ENCODE measurements at regions not wholly inside any gene's neighbourhood (a gene's known extent, or its start where the extent isn't known, plus 50 kb on each side); places are given as distances from the start of the nearest gene placed in this dataset.

DNA sequence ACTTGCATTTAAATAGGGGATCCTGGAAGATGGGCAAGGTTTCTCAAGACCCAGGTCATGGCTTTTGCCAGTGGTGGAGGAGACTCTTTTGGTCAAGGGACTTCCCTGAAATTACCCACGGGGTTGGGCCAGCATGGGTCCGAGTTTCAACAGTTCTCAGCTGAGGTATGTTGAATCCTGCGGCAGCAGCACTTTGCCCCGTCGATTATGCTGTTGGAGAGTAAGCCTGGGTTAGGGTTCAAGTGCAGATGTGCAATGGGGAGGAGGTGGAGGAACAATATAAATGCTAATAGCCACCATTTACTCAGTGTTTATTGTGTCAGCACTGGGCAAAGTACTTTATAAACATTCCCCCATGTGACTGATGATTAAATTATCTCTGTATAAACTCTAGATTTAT is 96.0 kb upstream of the GATA6 start:
- no peak for DNase-seq (ENCODE audit: low spot score)

DNA sequence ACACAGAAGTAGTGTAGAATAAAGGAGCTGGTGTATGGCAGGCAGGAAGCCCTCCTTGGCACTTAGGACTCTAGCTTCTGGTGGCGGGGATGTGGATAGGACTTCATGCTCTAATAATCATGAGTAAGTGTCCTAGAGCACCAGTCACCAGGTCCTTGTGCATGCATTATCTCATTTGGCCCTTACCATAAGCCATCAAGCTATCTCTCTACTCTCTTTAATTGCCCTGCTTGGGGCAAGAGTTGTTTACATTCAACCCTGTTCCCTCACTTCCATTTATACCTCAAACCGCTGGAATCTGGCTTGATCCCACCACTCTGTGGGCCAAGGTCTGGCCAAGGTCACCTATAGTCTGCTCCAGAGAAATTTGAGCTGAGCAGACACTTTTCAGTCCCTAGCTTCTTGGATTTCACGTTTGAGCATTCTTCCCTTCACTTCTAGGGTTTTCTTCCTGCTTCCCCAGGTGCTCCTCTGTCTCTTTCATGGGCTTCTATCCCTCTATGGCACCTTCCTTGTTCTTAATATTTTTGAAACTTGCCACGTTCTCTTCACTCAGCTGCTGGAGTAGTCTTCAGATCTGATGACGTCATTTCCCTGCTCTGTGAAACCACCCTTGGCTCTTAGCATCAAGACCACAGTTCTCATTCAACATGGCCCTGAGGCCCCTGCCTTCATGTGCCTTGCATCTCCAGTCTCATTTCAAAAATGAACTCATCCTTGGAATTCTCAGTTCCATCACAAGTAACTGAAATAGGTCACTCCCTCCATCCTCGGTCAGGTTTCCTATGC is 94.9 kb upstream of the GATA6 start:
- no peak for DNase-seq (ENCODE audit: low spot score)

DNA sequence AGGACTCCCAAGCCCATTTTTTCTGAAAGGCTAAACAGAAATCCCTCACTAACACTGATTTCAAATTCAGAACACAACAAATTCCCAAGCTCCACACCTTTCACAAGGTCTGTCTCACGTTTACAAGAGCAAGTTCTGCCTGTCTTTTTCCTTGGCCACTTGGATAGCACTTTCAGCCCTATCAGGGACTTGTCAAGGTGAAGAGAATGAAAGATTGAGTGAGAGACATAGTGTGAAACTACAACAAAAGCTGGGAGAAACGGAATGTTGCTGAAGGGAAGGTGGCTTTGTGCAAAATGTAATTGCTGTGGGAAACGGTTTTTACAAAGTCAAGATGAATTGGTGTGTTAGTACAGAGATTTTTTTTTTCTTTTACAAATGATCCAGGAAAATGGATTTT is 89.4 kb upstream of the GATA6 start:
- no peak for DNase-seq (ENCODE audit: low spot score)

DNA sequence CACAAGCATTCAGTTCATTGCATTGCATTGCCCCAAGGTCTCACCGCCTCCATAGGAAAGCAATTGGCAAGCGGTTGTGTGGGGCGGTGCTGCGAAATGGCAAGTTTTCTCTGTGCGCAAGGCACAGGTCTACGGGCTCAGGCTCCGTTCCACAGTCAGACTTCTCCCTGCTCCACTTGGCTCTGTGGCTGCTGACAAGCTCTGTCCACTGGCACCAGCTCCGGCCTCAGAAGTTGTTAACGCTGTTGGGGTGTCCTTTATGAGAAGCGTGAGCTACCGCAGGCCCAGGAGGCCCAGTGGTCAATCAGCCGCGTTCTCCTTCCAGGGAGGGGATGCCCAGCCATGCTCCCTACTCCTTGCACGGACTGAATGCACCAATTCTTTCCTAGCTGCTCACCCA is 87.0 kb upstream of the GATA6 start:
- DNase-seq (ENCODE audit: low spot score) = no peak

DNA sequence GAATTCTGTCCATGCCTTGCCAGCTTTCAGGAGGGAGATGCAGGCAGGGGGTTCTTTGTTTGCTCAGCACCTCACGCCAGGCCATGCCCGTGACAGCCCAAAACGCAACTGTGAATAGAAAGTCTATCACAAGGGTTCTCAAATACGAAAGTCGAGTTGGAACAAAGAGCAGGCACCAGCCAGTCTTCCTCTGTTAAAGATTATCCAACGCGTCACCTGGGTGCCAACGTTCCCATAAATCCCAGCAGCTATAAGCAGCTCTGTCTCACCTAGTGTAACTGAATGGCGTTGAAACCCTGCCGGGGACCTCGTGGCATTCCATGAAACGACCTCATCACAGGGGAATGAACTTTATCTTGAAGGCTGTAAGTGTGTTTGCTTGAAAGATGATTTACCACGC is 84.8 kb upstream of the GATA6 start:
- DNase-seq (ENCODE audit: low spot score) = no peak

DNA sequence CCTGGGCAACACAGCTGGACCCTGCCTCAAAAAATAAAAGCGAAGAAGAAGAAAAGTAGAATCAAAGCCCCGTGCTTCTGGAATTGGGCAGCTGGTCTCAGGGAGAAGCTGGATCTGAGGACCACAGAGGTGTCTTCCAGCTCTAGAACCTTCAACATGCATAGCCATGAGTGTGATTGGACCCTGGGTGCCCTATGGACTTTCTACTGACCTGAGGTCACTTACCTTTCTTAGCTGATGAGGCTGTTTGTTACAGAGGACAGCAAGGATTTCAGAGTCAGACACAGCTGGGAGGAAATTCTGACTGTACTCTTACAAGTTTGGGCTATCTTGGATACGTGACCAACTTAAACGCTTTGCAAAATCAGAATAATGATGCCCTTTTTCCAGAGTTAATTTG is 82.4 kb upstream of the GATA6 start:
- no peak for DNase-seq (ENCODE audit: low spot score)

DNA sequence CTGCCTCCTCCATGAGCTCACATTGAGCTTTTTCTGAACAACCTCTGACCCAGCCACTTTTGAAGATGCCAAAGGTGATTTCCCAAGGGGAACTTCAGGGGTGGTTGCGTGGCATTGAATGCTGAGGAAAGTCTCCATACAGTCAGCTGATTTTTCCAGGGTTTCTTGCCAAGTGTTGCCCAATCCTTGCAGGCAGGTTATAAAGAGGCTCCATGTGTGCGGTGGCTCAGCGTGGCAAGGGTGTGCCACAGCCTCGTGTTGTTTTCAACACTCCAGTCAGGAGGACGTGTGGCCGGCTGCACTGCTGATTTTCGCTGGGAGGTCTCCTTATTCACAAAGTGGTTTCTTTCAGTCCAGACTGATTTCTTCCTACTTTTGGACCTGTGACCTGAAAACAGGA is 81.4 kb upstream of the GATA6 start:
- DNase-seq (ENCODE audit: low spot score) = no peak

DNA sequence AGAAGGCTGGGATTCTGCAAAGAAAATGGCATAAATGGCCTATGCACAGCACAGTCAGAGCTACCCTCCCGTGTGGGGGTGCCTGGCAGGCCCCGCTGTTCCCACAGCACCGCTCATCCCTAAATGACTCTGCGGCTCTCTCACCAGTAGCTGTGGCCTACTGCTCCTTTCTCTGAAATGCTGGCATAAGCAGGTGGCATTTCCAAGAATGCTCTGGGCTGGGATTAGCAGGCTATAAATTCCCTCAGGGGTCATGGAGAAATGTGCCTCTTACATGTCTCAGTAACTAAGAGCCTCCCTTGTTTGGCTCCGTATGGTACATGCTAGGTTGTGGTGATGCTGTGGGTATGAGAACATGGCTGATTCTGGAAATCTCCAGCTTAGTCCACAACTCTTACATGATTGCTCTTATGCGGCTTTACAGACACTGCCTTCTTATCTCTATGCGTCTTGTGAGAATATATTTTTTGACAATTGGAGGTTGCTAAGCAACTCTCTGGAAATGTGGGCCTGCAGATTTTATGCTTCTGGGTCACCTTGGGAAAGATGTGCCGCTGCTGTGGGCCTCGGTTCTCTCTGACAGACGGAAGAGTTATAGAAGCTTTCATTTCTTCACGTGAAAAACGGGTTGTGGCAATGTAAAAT is 80.3 kb upstream of the GATA6 start:
- DNase-seq (ENCODE audit: low spot score) = no peak

DNA sequence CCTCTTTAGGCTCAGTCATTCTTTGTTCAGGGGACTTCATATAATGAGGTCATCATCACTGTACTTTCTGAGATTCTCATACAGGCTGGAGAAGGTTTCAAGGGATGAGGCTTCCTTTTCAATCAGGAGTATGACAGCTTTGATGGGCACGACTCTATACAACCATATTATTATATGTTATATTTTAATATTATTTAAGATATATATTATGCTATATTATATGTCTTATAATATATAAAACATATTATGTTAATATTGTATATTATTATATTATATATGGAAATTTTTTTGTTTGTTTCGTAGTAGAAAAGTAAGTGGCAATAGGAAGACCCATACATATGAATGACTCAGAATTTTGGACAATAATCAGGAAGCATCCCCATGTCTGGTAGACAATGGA is 78.0 kb upstream of the GATA6 start:
- no peak for DNase-seq (ENCODE audit: low spot score)

DNA sequence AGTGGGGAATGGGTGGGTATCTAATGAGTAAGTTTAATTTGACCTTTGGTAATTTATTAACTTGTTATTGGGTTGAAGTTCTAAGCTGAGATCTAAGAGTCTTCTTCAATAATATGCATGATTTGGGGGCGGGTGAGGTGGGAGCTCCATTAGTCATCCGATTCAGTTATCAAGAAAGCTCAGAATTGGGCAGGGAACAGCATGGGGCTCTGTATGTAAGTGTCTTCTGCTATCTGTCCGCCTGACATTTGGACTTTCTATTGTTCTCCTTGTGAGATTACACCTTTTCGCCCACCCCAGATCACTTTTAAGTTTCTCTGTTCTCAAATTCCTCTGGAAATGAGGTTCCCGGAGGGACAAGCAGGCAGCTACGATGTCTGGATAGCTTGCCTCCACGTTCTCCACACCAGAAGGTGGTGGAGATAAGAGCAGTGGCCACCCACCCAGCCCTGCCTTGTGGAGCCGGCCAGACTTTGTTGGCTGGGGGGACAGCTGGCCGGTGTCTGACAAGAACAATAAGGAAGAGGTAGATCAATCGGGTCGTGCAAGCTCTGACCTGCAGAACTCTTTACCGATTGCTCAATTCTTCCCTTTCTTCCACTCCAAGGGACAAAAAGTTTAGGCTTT is 75.5 kb upstream of the GATA6 start:
- DNase-seq (ENCODE audit: low spot score) = no peak

DNA sequence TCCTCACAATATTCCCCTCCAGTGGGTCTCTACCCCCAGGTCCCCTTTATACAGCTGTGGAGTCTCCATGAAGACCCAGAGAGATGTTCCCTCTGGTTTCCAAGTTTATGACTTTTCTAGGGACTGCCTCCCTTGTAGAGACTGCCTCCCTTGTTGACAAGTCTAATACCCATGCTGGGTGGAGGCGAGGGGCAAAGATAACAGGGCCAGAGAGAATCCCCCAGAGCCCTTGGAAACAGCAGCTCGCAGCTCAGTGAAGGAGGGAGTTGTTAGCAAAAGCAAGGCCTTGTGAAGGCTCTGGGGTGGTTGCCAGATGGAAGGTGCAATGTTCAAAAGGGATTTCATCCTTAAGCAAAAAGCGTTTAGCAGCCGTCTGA is 75.0 kb upstream of the GATA6 start:
- no peak for DNase-seq (ENCODE audit: low spot score)

DNA sequence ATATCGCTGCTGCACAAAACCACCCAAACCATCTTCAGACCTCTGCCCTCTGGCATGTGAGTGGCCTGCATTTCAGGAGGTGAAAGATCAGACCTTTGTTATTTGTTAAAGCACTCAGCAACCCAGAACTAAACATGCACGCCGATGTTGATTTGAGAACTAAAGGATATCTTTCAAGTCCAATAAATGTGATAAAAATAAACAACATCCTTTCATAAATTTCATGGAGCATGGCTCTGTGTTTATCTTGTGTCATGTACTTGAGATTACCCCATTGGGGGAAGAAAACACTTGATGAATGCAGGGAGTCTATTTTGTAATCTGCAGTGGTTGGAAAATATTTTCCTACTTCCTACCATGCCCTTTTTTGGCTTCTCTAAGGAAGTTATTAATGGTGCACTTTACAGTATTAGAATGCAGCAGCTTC is 70.8 kb upstream of the GATA6 start:
- no peak for DNase-seq (ENCODE audit: low spot score)

DNA sequence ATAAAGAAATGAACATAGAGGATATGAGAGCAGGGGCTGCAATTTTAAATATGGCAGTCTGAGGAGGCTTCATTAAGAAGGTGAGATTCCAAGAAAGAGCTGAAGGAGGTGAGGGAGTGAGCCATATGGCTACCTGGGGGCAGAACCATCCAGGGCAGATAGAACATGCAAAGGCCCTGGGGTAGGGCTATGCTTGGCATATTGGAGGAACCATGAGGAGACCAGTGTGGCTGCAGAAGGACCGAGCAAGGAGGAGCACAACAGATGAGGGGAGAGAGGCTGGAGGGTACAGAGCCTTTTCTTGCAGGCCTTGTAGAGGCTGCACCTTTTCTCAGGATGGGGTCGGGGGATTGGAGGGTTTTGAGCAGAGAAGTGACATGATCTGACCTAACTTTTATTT is 69.5 kb upstream of the GATA6 start:
- no peak for DNase-seq (ENCODE audit: low spot score)

DNA sequence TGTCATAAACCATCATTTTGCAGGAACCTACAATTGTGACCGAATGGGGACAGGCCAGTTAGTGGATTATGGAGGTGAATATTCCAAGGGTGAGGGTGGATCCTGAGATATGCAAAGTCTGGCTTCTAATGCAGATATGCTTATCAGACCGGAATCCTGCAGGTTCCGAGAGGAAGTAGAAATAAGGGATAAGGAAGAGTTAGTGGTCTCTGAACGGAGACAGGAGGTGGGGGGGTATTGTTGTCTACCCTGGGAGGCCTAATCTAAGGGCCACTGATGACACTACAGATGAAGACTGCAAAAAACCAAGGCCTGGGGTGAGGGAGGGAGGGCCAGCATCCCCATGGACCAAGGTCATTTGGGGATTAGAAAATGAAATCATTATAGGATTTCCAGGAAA is 67.7 kb upstream of the GATA6 start:
- no peak for DNase-seq (ENCODE audit: low spot score)

DNA sequence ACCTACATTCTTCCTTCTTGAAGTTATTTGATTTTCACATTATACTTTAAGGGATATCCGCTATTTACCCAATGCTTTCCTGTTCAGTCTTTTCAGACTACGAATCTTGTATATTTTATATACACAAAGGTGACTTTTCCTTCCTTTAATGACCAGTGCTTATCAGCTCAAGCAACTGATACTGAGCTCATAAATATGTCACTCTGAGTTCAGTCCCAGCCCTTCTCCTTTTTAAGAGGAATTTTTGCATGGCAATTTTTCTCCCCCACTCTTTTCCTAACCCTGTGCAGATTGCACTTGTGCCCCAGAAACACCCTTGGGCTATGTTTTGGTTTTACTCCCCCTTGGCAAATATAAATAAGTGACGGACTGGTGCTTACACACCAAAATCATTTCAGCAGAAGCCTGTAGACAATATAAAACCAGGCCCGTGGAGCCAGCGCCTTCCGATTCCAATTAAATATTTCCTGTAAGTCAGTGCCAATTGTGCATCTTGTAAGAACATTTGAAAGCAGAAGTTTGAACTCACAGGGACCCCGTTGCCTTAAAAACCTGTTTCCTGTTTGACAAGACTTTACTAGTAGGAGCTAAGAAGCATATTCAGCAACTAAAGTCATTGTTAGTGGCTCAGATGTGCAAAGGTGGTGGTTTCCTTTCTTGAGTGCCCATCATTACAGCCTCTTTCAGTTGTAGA is 66.3 kb upstream of the GATA6 start:
- DNase-seq (ENCODE audit: low spot score) = no peak

DNA sequence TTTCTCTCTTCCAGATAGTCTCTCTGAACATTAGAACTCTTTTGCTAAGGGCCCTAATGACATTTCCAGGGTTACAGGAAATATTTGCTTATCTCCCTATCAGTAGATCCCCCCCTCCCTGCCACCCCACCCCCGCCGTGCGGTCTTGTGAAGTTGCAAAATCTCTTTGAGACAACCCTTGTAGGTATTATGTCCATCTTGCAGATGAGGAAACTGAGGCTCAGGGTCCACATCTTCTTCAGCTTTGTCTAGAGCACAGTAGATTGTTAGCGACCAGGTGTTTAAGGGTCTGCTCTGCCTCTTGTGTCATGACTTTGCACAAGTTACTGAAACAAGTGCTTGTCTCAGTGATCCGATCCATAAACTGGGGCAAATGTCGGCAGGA is 65.8 kb upstream of the GATA6 start:
- DNase-seq (ENCODE audit: low spot score) = no peak

DNA sequence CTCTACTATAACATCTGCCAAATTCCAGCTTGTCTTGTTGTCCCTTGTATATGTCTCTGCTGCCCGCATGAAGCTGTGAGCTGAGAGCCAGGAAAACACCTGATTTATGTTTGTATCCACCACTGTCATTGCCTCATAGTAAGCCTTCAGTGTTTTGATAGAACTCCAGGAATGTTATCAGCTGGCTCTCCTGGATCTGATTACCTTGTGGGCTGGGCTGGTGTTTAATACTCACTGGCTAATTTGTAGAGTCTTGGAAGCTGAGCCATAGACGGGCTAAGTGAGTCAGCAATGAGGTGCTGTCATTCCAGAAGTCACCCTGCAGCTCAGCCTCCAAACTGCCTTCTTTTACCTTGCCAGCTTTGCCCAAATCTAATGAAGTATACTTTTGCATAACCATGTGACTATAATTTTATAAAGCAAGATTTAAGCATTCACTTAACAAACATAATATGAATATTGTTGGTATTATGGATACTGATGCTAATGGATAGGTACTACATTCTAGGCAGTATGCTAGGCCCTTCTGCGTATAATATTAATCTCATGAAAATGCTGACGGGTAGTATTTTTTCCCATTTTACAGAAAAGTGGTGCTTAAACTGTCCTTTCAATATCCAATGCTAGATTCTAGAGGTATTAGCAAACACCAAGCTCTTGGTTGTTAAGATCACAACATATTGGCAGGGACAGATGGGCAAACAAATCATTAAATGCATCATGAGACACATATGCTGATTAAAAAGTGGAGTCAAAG is 62.7 kb upstream of the GATA6 start:
- DNase-seq (ENCODE audit: low spot score) = no peak

DNA sequence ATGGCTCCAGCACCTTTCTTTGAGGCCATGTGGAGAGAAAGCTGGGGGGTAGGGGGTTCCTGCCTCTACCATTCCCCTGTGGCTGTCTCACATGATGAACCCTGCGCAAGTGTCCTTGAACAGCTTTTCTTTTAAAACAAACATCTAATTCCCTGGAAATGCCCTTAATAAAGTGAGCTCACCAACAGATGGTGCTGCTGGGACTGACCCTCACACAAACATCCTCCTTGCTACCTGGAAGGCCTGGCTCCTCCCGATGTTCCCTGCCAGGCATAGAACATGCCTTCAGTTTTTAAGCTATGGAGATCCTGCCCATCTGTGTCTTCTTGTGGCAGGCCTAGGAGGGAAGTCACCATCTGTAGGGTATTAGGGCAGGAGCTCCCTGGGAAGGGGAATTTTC is 60.7 kb upstream of the GATA6 start:
- DNase-seq (ENCODE audit: low spot score) = peak; percentile 17

DNA sequence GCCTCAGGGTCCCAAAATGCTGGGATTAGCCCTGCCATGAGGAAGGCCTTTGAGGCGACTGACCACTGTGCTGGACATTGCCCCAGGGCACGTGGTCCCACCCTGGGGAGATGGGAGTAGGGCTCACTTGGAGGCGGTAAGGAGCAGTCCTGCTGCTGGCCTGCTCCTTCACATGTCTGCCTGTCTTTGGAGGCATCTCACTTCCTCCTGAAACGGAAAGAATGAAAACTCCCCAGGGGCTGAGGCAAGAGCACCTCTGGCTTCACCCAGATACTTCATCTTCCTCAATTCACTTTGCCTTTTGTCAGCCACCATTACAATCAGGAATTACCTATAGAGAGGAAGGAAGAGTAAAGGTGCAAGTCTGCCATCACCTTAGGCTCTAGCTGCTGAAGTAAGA is 59.9 kb upstream of the GATA6 start:
- DNase-seq (ENCODE audit: low spot score) = no peak

DNA sequence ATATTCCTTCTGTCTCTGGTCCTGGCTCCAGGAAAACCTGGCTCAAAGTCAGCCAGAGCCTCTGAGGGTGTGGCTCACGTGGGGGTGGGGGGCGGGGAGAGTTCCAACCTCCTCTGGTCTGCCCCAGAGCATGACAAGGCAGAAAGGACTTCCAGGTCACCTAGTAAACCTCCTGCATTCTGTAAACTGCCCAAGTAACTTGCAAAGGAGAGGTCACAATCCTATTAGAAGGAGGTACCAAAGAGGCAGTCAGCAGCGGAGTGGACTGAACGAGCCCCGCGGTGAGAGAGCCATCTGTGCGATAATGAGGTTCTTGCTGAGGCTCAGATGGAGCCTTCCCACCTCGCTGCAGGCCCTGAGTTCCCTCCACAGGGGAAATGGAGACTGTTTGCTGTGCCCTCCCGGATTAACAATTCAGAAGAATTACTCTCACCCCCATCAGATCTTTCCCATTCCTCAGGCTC is 58.9 kb upstream of the GATA6 start:
- DNase-seq (ENCODE audit: low spot score) = peak; percentile 14

DNA sequence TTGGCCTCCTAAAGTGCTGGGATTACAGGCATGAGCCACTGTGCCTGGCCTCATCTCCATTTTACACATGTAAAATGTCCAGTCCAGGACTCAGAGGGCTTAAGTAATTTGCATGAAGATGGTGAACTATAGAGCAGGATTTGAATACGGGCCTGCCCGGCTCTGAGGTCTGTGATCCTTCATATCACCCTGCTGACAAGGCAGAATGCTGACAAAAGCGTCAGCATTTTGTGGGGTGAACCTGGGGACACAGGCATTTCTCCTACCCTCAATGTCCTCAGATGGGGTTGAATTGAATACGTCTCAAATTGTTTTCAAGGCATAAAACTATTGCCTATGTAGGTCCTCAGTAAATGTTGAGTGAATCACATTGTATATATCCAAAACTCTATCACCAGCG is 57.2 kb upstream of the GATA6 start:
- no peak for DNase-seq (ENCODE audit: low spot score)

DNA sequence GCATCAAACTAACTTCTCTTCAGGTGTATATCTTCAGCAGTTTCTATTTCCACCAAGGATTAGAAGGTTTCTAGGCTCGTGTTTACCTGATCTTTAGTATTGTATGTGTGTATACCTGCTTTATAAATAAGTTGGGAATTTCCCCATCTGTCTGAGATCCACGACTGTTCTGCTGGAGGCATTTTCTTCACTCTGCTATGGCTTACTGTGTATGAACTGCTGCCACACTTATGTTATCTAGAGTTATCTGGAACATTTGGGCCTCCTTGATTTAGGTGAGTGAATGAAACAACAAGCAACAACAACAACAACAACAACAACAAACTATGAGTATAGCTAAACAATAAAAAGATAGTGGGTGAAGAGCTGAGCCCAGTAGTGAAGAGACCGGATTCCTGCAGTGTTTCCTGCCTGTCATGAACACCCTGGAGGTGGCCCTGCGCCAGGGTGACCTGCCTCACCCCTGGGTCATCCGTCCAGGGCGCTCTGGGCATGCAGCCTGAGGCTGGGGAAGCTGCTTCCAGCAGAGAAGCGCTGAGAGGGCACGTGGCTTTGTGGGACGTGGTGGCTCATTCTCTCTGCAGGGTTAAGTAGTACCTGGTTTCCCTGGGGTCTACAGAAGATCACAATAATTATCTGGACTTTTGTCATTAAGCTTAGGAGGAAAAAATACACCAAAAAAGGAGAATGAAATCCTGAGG is 56.1 kb upstream of the GATA6 start:
- DNase-seq (ENCODE audit: low spot score) = no peak
